ENCODE measurements at regions not wholly inside any gene's neighbourhood (a gene's known extent, or its start where the extent isn't known, plus 50 kb on each side); places are given as distances from the start of the nearest gene placed in this dataset.

- BruUV-seq (replicated peaks): no TSS peak
- dilution Hi-C loops (cut with MboI; ENCODE audit: extremely low pct_ligation_motif_present, low sequenced_read_pairs): no loop called here
- Histone ChIP-seq H3K4me2 (ENCODE audit: insufficient read depth, low read length) (no peak overlapping the region), H3K4me3 (replicated peaks in 1 of 3; ENCODE audit: insufficient read depth in 1 of 3, low read depth in 1 of 3, low read length in 3 of 3) (no peak overlapping the region), H3K9ac (replicated peaks; ENCODE audit: extremely low read depth, insufficient read depth, low read length) (no peak overlapping the region), H3K27ac (ENCODE audit: insufficient read depth, low read depth, low read length) (no peak overlapping the region), H3K79me2 (ENCODE audit: control insufficient read depth, insufficient read depth, low read length) (no peaks in the 10 kb centered on the region), H3K27me3 (ENCODE audit: control insufficient read depth in 2 of 2, insufficient read depth in 2 of 2, low read length in 2 of 2) (no peaks in the 10 kb centered on the region), H3K9me1 (replicated peaks; ENCODE audit: control insufficient read depth, extremely low read depth, insufficient read depth, low read length) (no peaks in the 10 kb centered on the region), H4K20me1 (replicated peaks; ENCODE audit: control insufficient read depth, extremely low read depth, insufficient read depth, low read length) (no peaks in the 10 kb centered on the region), H2AFZ (ENCODE audit: low read depth, low read length) (no peak overlapping the region), H3K9me3 (replicated peaks; ENCODE audit: control insufficient read depth, insufficient read depth, low read length) (no peaks in the 10 kb centered on the region), H3K4me1 (ENCODE audit: control insufficient read depth, extremely low read depth, insufficient read depth, low read length) (no peaks in the 10 kb centered on the region), H3K36me3 (ENCODE audit: control insufficient read depth in 2 of 2, extremely low read depth in 1 of 2, insufficient read depth in 2 of 2, low read length in 2 of 2) (no peaks in the 10 kb centered on the region)
- intact Hi-C loops (cut with micrococcal nuclease): no loop called here
- ChIA-PET CTCF (interaction anchor here (1.4 kb wide), 1 partner anchor 675 kb away, joined by 3 read pairs; no protein-coding TSS in a partner anchor), POLR2A (no interaction called here)
- TF ChIP-seq FOS (IDR thresholded peaks at IDR 0.05; ENCODE audit: borderline replicate concordance, insufficient read depth, low read length): no peak
- TF ChIP-seq CTCF (IDR thresholded peaks at IDR 0.05; ENCODE audit: extremely low read depth in 1 of 2, insufficient read depth in 1 of 2, low read depth in 1 of 2, low read length in 2 of 2): no peak
- TF ChIP-seq MAX (IDR thresholded peaks at IDR 0.05; ENCODE audit: insufficient read depth, insufficient read length): no peak
- no peak for DNase-seq (ENCODE audit: low read depth, low spot score)
- no peak for FAIRE-seq
Observed at GRCh38 chr3:71991046-71991445, 206.1 kb upstream of the PROK2 start.

- Histone ChIP-seq H2AFZ (ENCODE audit: low read depth, low read length) (no peak overlapping the region), H3K27ac (ENCODE audit: insufficient read depth, low read depth, low read length) (no peak overlapping the region), H3K9me3 (replicated peaks; ENCODE audit: control insufficient read depth, insufficient read depth, low read length) (no peaks in the 10 kb centered on the region), H3K27me3 (ENCODE audit: control insufficient read depth in 2 of 2, insufficient read depth in 2 of 2, low read length in 2 of 2) (no peaks in the 10 kb centered on the region), H4K20me1 (replicated peaks; ENCODE audit: control insufficient read depth, extremely low read depth, insufficient read depth, low read length) (no peaks in the 10 kb centered on the region), H3K4me1 (ENCODE audit: control insufficient read depth, extremely low read depth, insufficient read depth, low read length) (no peaks in the 10 kb centered on the region), H3K36me3 (ENCODE audit: control insufficient read depth in 2 of 2, extremely low read depth in 1 of 2, insufficient read depth in 2 of 2, low read length in 2 of 2) (no peaks in the 10 kb centered on the region), H3K4me2 (ENCODE audit: insufficient read depth, low read length) (no peak overlapping the region), H3K9ac (replicated peaks; ENCODE audit: extremely low read depth, insufficient read depth, low read length) (no peak overlapping the region), H3K79me2 (ENCODE audit: control insufficient read depth, insufficient read depth, low read length) (no peaks in the 10 kb centered on the region), H3K4me3 (replicated peaks in 1 of 3; ENCODE audit: insufficient read depth in 1 of 3, low read depth in 1 of 3, low read length in 3 of 3) (no peak overlapping the region), H3K9me1 (replicated peaks; ENCODE audit: control insufficient read depth, extremely low read depth, insufficient read depth, low read length) (no peaks in the 10 kb centered on the region)
- dilution Hi-C loops (cut with MboI; ENCODE audit: extremely low pct_ligation_motif_present, low sequenced_read_pairs) (no loop called here), intact Hi-C loops (cut with micrococcal nuclease) (no loop called here)
- FAIRE-seq (no peak), DNase-seq (ENCODE audit: low read depth, low spot score) (no peak)
- no TSS peak for BruUV-seq (replicated peaks)
- ChIA-PET CTCF (interaction anchor here (1.4 kb wide), 1 partner anchor 676 kb away, joined by 3 read pairs; no protein-coding TSS in a partner anchor), POLR2A (no interaction called here)
- TF ChIP-seq FOS (IDR thresholded peaks at IDR 0.05; ENCODE audit: borderline replicate concordance, insufficient read depth, low read length) (no peak), POLR2A (IDR thresholded peaks at IDR 0.05; ENCODE audit: low read depth, low read length) (no peak), CTCF (IDR thresholded peaks at IDR 0.05; ENCODE audit: extremely low read depth in 1 of 2, insufficient read depth in 1 of 2, low read depth in 1 of 2, low read length in 2 of 2) (no peak), MAX (IDR thresholded peaks at IDR 0.05; ENCODE audit: insufficient read depth, insufficient read length) (no peak)
Observed at GRCh38 chr3:71990545-71990944, 205.6 kb upstream of the PROK2 start.

Measured in endothelial cell of umbilical vein (primary cell).